NCI-H2227 treated with DMSO at 0.1 percent for 48 hours (cell line): ENCODE measurements at regions not wholly inside any gene's neighbourhood (a gene's known extent, or its start where the extent isn't known, plus 50 kb on each side); places are given as distances from the start of the nearest gene placed in this dataset.
"Not testable (repeated sequence)": the region's sequence is repeated elsewhere in the genome, so short reads cannot be mapped to it uniquely, and the experiment has no call there.

Experiments used
- DNase-seq: peaks from one replicate; lab custom pipeline; 2025; lab: John Stamatoyannopoulos, UW

DNA sequence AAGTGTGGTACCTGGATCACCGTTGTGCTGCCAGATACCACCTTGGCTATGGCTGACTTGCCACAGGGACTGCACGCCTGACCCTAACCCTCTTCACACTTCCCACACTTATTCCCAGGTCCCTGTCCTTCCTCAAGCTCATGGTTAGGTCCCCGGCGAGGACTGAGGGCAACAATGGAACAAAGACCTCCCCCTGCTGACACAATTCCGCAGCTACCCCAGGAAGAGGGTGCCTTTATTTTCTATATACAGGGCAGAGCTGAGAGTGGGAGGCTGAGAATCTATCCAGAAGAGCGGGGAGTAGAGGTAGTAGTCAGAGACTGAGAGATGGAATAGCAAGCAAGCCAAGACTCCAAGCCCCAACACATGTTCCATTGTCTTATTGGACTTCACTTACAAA is 118.1 kb upstream of the SEM1 start:
- no peak for DNase-seq

DNA sequence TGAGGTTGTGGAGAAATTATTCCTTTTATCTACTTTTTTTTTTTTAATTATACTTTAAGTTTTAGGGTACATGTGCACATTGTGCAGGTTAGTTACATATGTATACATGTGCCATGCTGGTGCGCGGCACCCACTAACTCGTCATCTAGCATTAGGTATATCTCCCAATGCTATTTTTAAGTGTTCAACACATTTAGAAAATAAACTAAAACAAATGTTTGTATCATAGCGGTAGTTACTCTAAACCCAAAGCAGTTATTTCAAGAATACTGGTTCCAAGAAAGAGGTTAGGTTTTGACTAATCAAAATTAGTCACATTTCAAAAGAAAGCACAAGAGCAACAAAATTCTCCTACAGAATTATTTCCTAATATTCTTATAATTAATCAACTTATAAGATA is 119.5 kb upstream of the SEM1 start:
- not testable (repeated sequence) for DNase-seq

DNA sequence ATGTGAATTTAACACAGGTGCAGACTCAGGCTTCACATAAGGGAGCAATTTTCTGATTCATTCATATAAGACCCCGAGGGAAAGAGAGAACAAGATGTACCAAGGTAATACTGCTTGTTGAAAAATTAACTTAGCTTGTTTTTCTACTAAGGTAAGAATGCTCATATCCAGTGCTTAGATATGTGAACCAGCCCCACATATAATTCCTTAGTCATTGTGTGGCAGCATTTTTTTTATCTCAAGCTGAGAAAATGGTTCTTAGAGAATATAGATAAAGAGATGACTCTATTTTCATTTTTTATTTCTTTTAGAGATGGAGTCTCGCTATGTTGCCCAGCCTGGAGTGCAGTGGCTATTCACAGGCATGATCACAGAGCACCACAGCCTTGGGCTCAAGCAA is 121.8 kb upstream of the SEM1 start:
- DNase-seq: no peak

DNA sequence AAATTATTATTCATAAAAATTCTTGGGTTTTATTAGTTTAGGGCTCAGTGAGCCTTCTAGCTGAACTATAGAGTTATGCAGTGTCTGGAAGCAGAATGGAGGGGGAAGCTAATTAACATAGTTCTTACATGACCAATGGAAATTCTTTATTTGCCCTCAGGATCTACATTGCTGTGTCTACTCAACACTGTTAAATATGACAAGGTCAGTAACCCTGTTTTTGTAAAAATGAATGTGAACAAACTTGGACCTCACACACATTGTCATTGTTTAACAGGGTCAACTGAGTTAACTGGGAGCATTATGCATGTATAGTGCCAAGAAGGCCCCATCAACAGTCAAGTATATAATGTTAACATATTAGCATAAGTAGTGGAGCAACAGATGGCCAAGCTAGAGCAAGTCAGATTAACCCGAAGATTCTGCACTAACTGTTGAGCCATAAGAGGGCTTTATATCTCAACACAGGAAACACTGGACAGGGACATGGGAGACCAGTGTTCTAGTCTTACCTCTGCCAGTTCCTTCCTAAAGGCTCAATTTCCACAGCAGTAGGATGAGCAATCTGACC is 122.5 kb upstream of the SEM1 start:
- no peak for DNase-seq

DNA sequence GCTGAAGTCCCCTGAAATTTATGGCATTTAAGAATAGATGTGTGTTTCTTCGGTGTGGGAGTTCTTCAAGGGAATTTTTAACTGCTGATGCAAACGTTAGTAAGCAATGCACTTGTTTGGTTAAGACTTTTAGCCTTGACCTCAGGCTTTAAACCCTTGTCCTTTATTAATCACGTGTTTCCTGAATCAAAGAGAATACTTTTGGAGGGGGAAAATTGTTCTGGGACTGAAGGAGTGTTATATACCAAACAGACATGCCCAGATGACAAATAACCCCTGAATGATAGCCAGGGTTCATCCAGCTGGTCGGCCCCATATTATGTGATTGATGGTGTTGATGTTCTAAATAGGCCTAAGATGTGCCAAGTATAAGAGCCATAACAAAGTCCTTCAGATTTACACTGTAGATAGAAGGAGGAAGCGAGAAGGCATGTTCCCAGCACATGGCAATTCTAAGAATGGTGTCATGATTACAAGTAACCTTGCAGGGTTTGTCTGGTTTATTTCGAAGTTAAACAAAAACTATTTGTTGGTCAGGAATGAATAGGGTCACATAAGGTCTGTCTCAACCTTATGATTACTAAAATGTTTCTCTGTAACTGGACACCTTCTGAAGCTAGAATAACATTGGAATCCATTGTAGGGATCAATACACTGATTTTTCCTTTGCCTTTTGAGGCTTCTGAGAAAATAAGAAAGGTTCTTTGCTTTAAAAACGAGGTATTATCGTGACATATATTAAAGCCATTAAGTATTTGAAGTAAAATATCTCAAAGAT is 124.2 kb upstream of the SEM1 start:
- peak; percentile 41 for DNase-seq

DNA sequence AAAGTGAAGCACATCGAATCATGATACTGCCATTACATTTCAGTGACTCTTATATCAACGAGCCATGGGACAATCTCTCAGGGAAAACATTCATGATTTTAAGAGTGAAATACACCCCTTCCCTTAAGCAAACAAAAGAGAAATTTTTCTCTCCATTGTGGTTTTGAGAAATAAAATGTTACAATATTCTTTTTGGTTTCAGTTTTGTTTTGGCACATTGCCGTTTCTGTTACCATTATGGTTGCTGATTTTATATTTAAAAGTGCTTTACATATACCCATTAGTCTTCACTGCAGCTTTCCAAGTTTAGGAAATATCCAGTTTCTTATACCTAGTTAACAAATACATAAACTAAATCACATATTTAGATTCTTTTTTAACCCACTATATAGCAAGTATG is 126.8 kb upstream of the SEM1 start:
- no peak for DNase-seq

DNA sequence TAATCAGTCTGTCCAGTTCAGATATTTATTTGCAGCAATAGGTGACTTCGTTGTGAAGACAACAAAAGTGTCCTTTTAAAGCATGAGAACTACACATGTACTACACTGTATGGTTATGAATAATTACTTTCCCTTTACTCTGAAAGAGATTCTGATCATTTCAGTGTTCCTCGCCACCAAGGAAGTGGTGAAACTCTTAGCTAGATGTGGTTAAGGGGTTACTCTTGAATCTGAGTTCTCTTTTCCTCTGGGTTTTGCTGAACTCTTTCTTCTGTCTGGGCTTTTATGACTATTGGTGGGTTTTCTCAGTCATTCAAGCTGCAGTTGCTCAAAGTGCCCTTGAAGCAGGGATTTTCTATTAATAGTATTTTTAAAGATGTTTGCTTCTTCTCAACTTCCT is 127.9 kb upstream of the SEM1 start:
- no peak for DNase-seq

DNA sequence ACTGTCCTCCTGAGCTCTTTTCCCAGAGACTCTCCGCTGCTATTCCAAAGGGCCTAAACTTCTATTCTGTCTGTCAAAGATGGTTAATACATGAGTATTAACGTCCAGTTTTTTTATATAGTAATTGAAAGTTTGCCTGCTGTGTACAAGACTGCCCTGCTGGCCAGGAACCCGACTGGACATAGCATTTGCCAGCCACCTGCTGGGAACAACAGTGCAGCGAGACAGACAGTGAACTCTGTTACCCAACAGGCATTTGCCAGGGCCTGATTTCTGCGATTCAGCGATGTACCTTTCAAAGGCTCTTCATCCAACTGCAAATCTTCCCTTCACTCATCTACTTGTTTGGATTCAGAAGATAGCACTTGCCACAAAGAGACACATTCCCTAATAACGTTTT is 128.8 kb upstream of the SEM1 start:
- peak; percentile 6 for DNase-seq

DNA sequence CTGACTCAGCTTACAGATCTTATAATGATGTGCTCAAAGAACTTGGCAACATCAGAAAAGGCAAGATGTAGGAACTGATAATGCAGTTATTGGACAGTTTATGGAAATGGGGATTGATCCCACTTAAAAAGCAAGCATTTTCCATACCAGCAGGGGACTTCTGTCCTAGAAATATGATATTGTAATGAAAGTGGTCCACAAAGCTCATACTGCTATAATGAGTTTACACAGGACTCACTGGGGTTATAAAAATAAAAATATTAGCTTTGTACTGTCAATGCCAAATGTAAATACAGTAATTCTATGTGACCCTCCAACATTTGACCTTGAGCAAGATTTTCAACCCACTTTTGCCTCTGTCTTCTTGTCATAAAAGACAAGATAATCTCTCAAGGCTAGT is 145.5 kb upstream of the SEM1 start:
- peak; percentile 11 for DNase-seq

DNA sequence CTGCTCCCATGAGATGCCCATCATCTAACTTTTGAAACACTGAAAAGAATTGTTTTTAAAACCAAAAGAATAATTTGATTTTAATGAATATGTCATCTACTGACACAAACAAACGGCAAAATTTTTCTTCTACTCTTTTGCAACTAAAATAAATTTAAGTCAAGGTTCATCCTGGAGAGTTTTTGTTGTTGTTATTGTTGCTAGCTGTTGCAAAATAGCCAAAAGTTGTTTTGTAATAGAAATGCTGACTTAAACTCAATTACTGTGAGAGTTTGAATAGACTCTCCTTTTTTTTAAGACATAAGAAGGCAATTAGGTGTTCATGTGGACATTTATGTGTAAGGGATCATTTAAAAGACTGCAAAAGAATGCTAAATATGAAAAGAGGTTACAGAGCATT is 146.0 kb upstream of the SEM1 start:
- no peak for DNase-seq

DNA sequence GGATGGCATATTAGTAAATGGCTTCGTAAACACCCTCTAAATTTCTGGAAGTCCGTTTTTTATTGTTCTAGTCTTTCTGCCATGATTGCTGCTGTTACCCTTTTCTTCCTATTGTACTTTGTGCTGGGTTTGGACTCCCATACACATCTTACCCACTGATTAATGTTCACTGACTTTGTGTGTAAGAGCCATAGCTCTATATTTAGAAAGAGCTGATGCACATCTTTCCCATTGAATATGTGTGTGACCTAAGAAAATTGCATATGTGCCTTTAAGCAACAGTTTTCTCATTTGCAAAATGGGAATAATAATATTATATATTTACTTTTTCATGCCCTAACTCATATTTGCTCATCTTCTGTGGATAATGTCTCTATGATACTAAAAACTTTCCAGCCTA is 135.8 kb upstream of the DLX6 start:
- DNase-seq: no peak

DNA sequence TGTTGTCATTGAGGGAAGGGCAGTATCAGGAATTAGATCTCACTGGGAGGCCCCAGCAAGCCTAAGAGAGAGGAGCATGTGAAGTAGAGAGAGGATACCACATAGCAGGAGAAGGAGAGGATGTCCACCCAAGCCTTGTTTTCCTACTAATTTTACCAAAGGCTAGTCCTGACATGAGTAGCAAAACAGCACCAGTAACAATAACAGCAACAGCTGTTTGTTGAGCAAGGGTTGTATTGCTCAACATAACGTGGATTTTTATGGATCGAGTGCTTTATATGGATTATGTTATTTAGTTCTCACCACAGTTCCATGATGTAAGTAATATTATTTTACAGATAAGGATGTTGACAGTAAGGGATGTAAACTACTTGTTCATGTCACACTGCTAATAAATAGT is 135.2 kb upstream of the DLX6 start:
- DNase-seq: no peak

DNA sequence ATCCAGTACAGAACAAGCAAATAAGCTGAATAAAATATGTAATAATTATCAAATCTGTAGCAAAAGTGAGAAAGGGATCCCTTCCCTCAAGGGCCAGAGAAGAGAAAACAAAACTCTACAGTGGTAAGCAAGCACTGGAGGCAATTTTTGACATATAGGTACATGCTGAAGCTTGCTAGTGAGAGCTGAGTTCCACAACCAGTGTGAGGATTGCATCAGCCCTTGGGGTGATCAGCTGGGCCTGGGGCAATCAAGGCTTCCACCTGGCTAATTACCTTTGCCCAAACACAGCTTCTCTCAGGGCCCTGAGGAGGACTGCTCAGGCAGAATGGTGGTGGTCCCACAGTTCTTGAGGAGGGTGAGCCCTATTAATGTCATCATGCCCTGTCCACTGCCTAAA is 134.4 kb upstream of the DLX6 start:
- DNase-seq: no peak

DNA sequence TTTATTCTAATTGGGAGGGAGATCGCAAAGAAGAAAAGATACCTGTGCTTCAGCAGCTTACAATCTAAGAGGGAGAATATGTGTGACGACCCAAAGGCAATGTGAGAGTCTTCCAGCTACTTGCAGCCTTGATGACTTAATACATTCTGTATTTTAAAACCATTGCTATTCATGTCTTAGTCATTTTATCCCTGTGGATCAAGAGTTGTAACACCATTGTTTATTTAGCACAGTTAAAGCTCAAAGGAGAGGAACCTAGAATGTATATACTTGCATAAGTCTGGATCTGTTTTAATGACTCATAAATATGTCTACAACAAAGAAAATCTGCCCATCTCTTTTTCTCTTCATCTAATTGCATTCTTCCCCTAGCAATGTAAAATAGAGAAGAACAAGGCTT is 117.9 kb upstream of the DLX6 start:
- no peak for DNase-seq

DNA sequence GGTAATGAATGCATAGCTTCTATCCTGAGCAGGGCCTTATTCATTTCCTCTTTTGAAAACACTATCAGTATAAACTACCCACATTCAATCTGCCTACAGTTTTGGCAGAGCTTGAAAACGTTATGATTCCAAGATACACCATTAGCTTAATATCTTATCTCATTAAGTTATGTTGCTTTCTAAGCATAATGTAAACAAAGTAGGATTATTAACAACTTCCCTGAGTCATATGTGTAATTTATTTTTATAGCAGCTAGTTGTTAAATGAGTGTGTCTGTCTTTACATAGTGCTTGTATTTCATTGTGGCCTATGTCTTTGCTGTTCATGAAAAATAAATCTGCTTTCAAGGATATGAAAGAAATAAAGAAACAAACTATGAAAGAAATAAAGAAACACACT is 106.2 kb upstream of the DLX6 start:
- DNase-seq: no peak

DNA sequence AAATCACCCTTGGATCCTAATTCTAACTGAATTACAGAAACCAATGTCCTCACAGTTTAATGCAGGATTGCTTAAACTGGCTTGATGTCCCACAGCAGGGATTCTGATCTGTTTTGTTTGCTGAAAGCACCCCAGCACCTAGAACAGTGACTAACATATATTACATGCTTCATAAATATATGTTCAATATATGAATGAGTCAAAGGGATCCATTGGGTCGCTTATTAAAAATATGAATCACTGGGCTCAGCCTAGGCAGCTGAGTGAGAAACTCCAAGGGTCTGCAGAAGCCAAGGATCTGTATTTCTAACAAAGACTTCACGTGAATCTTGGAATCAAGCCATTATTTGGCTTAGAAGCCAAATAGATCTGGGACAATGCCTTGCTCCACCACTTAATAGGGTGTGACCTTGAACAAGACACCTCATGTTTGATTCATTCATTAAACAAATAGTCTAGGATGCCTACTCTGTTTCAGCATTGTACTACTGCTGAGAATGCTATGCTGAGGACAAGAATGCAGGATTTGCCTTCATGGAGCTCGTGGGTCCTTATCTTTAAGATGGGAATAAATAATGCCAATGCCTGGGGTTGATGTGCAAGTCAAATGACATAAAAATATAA is 103.4 kb upstream of the DLX6 start:
- DNase-seq: no peak

DNA sequence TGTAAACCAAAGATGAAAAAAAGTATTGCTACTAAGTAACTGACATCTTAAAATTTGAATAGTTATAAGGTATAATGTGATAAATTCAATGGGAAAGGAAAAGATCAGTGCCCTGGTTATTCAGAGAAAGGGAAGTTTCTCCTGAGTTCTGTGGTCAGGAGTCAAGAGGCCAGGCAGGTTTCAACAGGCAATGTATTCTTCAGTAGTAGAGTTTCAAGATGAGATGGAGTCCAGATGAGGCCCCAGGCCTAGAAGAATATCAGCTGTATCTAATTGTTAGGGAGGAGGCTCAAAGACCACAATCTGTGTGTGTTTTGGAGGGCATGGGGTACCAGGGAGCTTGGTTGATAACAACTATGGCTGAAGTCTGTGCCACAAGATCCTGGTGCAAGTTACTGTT is 101.4 kb upstream of the DLX6 start:
- DNase-seq: no peak

DNA sequence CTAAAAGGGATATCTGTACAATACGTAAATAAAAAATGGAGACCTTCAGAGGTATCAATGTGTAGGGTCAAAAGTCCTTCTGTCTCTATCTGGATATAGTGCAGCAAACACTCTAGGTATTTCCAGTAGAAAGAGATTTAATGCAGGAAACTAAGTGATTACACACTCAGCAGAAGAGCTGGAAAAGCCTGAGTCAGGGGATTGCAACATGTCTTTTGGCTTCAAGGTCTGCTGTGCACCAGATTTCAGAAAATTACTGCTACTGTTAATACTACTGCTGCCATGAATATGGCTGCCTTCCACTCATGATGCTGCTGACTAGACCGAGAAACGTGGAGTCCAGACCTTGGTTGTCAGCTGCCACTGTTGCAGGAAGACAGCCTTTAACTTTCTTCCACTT is 94.9 kb upstream of the DLX6 start:
- DNase-seq: no peak

DNA sequence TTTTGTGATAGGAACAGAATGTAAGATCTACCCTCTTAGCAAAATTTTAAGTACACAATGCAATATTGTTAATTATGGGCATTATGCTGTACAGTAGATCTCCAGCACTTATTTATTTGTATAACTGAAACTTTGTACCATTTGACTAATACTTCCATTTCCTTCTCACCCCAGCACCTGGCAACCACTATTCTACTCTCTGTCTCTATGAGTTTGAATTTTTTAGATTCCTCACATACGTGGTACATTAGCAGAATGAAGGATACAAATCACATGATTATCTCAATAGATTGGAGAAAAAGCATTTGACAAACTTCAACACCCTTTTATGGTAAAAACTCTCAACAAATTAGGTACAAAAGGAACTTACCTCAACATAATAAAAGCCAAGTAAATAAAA is 90.3 kb upstream of the DLX6 start:
- DNase-seq: no peak

DNA sequence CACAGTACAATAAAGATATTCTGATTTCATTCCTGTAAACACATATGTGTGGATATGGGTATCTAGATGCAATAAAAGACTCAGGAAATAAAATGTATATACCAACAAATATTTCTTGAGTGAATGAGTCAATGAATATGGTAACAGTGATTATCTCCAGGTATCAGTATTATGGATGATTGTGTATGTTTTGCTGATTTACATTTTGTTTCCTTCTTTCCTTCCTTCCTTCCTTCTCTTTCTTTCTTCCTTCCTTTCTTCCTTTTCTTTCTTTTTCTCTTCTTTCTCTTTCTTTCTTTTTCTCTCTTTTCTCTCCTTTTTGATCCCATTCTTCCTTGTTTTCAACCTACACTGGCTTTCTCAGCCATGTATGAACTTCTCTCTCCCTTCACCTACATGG is 85.3 kb upstream of the DLX6 start:
- DNase-seq: no peak

DNA sequence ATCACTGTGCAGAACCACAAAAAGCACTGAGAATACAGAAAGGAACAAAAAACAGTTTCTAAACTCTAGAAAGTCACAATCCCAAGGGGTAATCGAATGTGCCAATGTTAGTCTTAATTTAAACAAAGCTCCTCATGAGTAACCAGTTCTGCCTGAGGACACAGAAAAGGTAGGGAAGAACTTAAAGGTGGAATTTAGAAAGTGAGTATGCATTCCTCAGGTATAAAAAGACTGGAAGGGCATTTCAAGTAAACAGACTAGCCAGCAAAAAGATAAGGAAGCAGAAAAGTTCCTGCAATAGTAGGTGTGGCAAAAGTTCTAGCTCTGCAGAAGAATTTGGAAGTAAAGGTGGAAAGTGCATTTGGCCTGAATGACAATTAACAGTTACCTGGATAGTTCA is 84.6 kb upstream of the DLX6 start:
- DNase-seq: no peak

DNA sequence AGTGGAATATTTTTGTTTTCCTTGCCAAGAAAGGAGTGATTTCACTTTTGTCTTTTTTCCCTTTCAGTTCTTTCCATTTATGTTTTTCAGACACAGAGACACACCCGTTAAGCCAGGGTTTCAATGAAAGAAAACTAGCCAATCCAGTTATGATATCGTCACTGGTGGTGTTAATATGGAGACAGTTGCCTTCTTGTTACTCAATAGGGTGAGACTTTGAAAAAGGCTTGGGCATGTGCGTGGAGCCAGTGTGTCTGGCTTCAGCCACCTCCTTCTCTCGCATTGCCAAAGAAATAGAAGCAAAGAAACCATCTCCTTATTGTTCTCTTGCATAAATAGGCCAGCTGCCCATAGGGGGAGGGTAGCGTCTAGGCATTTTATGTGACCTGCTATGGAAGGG is 84.1 kb upstream of the DLX6 start:
- no peak for DNase-seq

DNA sequence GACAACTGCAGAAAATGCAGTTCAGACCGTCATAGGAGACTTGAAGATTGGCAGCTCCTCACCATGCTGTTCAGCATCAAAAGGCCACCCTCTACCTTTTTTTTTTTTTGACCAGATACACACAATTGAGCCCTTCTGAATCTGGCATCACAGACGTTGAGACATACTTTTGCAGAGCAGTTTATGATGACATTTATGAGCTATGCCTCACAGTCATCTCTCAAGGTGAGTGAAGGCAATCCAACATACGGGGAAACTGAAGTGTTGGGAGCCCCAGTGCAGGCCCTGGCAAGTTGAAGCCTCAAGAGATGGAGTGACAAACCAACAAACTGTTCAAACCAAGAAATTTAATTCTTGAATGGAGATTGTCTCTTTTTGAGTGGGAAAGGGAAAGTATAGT is 83.6 kb upstream of the DLX6 start:
- DNase-seq: no peak

DNA sequence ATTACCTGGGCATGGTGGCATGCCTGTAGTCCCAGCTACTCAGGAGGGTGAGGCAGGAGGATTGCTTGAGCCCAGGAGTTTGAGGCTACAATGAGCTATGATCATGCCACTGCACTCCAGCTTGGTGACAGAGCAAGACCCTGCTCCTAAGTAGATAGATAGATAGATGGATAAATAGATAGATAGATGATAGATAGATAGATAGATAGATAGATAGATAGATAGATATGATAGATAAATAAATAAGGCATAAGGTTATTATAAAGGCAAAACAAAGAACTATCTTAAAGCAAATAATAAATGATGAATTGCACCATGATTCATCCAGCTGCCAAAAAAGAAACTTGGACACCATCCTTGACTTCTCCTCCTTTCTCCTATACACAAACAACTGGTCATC is 82.0 kb upstream of the DLX6 start:
- not testable (repeated sequence) for DNase-seq
